ENCODE measurements at regions not wholly inside any gene's neighbourhood (a gene's known extent, or its start where the extent isn't known, plus 50 kb on each side); places are given as distances from the start of the nearest gene placed in this dataset.

DNA sequence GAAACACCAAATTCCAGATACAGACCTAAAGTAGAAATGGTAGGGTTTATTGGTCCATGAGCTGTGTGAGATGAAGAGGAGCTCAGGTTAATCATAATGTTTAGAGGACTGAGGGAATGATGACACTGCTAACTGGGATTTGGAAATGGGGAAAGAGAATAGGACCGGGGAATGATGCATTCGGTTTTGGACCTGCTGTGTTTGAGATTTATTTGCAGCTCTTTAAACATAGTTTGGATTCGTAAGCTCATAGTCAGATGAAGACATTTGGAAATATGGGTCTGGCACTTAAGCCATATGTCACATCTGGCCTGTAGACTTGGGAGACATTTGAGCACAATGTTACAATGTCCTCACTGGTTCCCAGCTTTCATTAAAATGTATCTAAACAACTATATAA lies 127.9 kb upstream of the DUSP10 start:
- TF ChIP-seq, protein P1, sequence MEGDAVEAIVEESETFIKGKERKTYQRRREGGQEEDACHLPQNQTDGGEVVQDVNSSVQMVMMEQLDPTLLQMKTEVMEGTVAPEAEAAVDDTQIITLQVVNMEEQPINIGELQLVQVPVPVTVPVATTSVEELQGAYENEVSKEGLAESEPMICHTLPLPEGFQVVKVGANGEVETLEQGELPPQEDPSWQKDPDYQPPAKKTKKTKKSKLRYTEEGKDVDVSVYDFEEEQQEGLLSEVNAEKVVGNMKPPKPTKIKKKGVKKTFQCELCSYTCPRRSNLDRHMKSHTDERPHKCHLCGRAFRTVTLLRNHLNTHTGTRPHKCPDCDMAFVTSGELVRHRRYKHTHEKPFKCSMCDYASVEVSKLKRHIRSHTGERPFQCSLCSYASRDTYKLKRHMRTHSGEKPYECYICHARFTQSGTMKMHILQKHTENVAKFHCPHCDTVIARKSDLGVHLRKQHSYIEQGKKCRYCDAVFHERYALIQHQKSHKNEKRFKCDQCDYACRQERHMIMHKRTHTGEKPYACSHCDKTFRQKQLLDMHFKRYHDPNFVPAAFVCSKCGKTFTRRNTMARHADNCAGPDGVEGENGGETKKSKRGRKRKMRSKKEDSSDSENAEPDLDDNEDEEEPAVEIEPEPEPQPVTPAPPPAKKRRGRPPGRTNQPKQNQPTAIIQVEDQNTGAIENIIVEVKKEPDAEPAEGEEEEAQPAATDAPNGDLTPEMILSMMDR (IDR thresholded peaks at IDR 0.05; ENCODE audit: borderline replicate concordance, extremely low read depth, low read length, poor library complexity, severe bottlenecking), result no peak
- TF ChIP-seq EZH2 (IDR thresholded peaks at IDR 0.05; ENCODE audit: borderline replicate concordance, low read depth, low read length, severe bottlenecking), result no peak

Measured in DND-41 (cell line).